Inflammatory macrophage (primary cell): ENCODE measurements at regions not wholly inside any gene's neighbourhood (a gene's known extent, or its start where the extent isn't known, plus 50 kb on each side); places are given as distances from the start of the nearest gene placed in this dataset.

Experiments
- DNase-seq, 2 donors: peaks; one replicate each; pipeline ENCODE4 v3.0.0-alpha.2; 2020 to 2022

GRCh38 chr2:64317707-64318475, 136.1 kb upstream of the LGALSL start:
- no peak for DNase-seq

DNA sequence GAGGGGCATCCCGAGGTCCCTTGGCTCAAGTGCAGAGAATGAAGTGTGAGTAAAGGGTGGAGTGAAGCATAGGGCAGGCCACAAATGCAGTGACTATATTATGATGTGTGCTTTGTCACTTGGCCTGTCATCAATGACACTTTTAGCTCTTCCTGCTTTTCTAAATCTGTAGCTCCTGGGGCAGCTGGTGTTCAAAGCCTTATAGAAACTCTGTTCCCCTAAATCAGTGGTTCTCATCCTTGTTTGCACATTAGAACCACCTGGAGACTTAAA, 135.6 kb upstream of the LGALSL start:
- no peak for DNase-seq

GRCh38 chr2:64319896-64320295, 134.1 kb upstream of the LGALSL start:
- DNase-seq = no peak

DNA sequence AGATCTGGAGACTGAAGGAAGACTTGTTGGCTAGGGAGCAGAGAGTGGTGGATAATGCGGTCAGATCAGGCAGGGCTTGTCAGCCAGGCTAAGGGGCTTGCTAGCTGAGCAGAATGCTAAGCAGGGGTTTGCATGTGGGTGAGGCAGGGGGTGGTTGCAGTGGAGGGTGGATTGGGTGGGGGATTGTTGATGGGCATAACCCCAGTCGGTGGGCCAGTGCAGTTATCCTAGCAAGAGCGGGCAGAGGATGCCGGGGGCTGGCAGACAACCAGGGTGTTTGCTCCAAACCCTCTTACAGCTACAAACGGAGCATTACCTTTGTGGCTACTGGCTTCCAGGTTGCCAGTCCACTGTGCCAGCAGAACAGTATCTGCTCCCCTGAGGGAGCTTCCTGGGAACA, 131.5 kb upstream of the LGALSL start:
- no peak for DNase-seq

GRCh38 chr2:64323197-64323596, 130.8 kb upstream of the LGALSL start:
- no peak for DNase-seq

DNA sequence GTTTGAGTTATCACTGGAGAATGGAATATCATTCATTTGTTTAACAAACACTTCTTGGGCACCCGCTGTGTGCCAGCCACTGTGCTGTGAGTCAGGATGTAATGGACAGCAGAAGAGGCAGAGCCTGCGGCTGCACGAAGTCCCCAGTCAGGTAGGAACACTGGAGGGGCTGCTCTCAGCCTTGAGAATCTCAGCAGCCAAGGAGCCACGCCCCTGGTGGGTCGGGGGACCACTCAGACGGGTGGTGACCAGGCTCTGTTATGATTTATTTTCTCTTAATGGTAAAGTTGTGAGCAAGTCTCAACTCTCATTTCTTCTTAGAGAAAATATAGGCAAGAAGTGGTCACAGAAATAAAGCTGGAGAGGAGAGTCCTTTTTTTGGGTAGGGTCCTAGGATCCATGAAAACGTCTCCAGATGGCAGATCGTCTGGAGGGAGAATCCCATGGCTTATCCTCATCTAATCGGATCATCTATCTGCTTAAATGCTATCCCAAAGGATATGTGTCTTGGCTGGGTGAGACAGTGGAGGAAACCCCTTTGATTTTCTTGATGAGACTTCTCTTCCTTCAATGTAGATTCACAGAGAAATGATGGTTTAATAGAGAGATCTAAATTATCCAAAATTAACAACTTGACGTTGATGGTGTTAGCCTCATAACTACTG, 129.1 kb upstream of the LGALSL start:
- DNase-seq = no peak

DNA sequence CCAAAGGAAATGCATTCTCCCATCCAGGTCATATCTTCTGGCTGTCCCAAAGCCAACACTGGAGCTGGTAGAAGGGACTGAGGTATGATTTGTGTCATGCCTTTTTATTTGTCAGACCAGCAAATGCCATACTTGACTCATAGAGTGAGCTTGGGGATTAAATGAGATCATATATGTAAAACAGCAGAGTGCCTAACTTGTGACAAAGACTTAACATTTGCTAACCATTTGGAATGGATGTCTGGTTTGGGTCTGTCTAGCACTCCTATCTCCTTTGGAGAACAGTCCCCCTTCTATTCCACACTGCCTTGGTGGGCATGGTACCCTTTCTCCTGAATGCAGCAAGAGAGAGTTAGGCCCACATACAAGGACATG, 128.5 kb upstream of the LGALSL start:
- DNase-seq = no peak

DNA sequence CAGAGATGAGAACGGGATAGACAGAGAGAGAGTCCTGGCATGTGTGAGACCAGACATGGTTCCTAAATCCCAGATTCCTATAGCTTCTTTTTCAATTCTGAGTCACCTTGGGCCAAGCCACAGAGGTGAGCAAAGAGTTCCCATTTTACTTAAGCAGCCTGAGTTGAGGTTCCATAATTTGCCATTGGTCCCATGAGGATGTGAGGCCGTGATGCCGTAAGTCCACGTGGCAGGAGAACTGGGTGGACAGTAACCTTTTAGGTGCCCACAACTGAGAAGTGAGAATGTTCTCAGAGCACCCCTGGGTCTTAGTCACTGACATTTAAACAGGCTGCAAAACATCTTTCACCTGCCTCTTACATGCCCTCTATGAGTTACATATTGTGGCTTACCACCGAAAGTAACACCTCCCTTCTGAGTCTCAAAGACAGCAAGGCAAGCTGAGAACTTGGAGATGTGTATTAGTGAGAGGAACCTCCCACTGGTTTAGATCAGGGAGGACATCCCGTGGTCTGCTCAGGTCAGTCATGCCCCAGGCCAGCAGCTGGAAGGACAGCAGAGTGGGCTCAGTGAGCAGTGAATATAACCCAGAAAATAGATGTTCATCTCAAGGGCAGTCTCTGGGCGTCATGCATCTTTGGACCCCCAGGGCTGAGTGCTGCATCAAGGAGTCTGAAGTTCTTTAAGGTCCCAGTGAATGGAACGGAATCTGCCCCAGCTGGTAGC, 127.9 kb upstream of the LGALSL start:
- DNase-seq = peak in 1 of 2 donors; percentile 8

GRCh38 chr2:64326578-64327050, 127.3 kb upstream of the LGALSL start:
- DNase-seq = no peak

- no peak for DNase-seq
These were observed 126.8 kb upstream of the LGALSL start for GRCh38 chr2:64327129-64327509.

GRCh38 chr2:64327510-64328414, 126.2 kb upstream of the LGALSL start:
- DNase-seq = peak; percentile 58 to 67

DNA sequence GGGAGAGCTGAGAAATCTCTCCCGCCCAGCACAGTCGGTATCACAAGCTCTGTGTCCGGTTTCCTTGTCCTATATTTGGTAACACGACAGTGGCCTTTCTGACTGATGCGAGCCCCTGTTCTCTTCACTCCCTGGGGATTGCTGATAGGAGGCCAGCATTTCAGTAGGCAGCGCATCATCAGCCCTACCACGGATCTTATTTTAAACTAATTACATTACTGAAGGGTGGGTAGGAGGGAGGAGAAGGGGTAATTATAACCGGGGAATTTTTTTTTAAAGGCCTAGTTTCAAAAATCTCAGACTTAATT, 125.6 kb upstream of the LGALSL start:
- peak in 1 of 2 donors; percentile 39 for DNase-seq

DNA sequence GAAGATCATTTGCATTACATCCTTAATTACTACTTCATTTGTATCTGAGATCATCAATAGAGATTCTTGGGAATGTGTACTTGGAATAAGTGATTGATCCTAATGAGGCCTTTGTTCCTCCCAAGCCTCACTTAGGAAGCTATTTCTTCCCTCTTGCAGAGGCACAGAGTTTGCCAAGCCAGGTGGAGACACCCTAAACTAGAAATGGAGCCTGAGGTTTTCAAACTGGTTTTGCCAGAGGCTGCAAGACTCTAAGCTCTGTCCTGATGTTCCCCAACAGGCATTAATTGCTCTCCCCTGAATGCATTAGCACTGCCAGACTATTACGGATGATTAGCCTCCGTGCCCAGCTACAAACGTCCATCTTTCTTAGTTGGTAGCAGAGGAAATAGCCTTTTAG, 125.2 kb upstream of the LGALSL start:
- no peak for DNase-seq

DNA sequence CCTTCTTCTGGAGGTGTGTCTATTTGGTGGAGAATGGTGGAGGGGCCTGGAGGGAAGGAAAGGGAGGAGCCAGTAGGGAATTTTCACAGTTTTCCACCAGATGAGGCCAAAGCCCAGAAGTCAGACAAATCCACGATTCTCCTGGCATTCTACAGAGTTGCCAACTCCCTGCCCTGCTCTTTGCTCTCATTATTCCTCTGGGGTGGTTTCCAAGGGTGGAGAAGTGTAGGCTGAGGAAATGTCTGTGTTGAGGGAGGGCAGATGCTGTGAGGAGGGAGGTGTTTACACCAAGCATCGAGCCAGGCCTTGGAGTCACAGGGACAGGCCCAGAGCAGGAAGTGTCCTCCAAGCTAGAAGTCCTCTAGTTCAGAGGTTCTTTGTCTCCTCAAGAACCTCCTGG, 124.1 kb upstream of the LGALSL start:
- DNase-seq = peak; percentile 62 to 84

GRCh38 chr2:64330281-64331113, 123.5 kb upstream of the LGALSL start:
- peak; percentile 77 to 88 for DNase-seq

DNA sequence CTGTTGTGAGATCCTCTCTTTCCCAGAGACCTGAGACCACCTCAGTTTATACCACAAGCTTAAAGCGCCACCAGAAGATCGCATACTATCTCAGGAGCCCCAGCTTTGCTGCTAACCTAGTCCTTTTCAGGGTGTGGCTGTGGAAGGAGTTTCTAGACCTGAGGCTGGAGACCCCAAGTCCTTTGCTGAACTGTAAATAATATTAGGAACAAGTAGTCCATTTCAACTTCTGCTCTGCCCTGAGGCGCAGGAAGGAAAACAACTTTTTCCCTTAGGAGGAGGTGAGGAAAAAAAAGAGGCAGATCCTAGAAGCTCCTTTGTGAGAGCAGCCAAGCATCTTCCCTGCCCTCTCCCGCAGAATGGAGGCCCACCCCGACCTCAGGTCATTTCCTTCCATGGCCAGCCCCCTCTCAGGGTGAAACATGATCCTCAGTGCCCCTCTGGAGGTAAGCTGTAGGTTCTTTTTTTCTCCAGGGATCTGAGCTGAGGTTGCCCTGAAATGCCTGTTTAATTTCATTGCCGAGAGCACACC, 122.8 kb upstream of the LGALSL start:
- no peak for DNase-seq

DNA sequence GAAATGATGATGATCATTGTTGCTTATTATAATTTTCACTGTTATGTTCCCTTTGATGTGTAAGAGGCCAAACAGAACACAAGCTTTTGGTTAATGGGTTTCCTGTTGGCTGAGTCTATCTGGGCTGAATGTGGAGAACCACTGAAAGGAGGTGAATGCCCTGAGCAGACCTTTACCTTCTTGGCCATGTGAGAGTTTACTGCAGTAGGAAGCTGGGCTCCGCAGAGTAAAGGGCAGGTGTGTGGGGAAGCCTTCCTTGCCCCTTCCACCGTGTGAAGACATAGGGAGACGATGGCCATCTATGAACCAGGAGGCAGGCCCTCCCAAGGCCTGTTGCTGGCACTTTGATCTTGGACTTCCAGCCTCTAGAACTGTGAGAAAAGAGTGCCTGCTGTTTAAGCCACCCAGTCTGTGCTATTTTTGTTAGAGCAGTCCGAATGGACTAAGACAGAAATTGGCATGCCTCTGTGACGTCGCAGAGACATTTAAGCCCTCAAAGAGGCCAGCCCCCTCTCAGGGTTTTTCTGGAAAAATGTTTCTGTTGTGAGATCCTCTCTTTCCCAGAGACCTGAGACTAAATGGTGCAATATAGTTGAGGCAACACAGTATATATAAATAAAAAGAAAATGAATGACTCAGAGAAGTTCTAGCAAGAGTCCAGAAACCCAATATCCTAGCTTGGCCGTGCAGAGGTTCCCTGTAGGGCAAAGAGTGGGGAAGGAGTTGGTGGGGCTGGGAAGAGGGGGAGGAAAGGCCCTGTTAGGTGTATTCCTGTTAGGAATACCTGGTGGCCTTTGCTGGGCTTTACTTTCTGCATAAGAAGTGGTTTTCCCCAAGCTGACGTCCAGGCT, 121.9 kb upstream of the LGALSL start:
- DNase-seq = no peak

DNA sequence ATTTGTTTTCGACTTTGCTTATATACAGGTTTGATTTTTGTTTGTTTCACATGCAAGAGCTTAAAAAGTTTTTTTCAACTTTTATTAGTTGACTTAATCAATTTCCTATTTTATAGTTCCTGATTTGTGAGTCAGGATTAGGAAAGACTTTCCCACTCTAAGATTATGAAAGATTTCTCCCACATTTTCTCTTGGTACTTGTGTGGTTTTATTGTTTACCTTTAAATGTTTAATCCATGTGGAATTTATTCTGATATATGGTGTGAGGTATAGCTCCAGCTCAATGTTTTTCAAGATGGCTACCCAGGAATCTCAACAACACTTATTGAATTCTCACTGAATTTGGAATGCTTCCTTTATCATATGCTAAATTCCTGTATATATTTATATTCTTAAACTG, 117.8 kb upstream of the LGALSL start:
- DNase-seq = peak; percentile 16 to 17

- DNase-seq = no peak
These were observed 116.6 kb upstream of the LGALSL start for GRCh38 chr2:64337314-64337713.

DNA sequence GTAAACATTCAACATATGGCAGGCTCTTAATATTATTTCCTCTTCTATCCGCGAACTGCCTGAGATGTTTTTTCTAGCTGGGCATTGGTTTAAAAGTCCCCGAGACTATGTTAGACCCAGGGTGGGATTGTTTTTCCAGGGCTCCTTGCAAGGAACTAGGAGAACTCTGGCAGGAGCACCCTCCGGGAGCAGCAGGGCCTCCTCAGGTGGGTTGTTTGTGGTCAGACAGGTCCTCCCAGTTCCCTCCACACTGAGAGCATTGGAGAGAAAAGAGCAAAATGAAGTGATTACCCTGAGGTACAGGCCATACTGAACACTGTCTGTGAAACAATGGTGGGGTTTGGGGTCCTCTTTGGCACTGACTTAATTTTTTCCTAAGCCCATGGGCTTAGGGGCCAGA, 115.9 kb upstream of the LGALSL start:
- no peak for DNase-seq
